Fibroblast of lung (primary cell): ENCODE measurements at regions not wholly inside any gene's neighbourhood (a gene's known extent, or its start where the extent isn't known, plus 50 kb on each side); places are given as distances from the start of the nearest gene placed in this dataset.

ENCODE experiments used
- CTCF ChIP-seq, 2 donors: IDR thresholded peaks in 1 of 2; conservative IDR thresholded peaks in 1 of 2; 1 replicate in 1 of 2; 2 replicates in 1 of 2; pipeline ENCODE4 v1.5.1; 2011 to 2012; ENCODE audit warnings: low read length in 2 of 2, control low read depth in 1 of 2, inconsistent platforms in 1 of 2, low read depth in 1 of 2, mild to moderate bottlenecking in 1 of 2
- EZH2 ChIP-seq: IDR thresholded peaks from 2 replicates; pipeline ENCODE4 v1.5.1; 2012; ENCODE audit warnings: low read length, control low read depth, mild to moderate bottlenecking; ENCODE audit errors: missing control alignments

DNA sequence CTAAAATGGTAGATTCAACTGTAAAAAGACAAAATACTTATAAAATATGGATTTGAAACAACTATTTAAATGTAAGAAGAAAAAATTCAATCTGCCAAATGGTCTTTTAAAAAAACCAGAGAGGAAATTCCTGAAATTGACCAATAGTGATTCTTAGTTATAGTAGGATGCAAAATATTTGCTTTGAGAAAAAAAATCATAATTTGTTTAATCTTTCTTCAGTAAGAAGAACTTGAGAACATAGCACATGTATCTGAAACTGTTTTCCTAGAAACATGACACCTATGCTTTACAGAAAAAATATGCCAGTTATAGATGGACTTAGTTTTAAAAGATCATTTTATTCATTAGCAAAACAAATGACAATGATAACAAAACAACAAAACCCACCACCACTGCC, 186.9 kb upstream of the CD180 start:
- TF ChIP-seq CTCF (conservative IDR thresholded peaks at IDR 0.05 in 1 of 2, IDR thresholded peaks at IDR 0.05 in 1 of 2; ENCODE audit: low read depth in 1 of 2, low read length in 2 of 2), result no peak
- TF ChIP-seq EZH2, result no peak
